ENCODE measurements at regions not wholly inside any gene's neighbourhood (a gene's known extent, or its start where the extent isn't known, plus 50 kb on each side); places are given as distances from the start of the nearest gene placed in this dataset.

DNA sequence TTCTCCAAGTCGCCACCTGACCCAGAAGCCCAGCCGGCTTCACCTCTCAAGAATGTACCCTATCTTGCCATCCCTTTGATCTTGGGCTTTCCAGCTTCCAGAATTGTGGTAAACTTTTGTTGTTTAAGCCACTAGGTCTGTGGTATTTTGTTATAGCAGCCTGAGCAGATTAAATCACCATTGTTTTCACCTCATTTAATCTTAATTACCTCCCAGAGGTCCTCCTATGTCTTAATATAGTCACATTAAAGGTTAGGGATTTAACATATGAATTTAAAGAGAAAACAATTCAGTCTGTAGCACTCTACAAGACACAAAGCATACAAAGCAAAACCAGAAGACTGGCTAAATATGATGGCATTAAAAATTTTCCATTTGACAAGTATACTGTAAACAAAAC, 123.4 kb upstream of the CADM2 start:
- 79% methylated on average over 2 of the region's 2 CpGs for WGBS
- no peaks in the 10 kb centered on the region for H3K27me3 ChIP-seq (replicated peaks; ENCODE audit: insufficient read depth)

DNA sequence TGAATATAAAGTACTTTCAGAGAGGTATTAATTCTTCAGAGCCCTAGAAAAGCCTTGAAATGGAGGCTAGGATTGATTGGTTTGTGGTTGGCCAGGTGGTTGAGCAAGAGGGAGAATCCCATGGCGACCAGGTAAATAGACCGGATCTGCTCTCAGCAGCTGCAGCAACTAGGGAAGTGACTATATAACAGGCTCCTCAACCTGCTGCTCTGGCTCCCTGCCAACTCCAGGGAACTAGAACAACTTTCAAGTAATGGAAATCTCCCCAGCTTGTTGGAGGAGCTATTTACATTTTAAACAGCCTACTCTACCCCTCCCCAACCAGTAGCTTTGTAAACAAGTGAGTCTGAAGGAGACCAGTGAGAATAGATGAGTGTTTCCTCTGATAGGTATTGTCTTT, 121.8 kb upstream of the CADM2 start:
- no peaks in the 10 kb centered on the region for H3K27me3 ChIP-seq (replicated peaks; ENCODE audit: insufficient read depth)
- H3K27ac ChIP-seq, result no peak overlapping the region
- no peak for TF ChIP-seq POLR2AphosphoS5 (IDR thresholded peaks at IDR 0.05)
- TF ChIP-seq, protein P1, sequence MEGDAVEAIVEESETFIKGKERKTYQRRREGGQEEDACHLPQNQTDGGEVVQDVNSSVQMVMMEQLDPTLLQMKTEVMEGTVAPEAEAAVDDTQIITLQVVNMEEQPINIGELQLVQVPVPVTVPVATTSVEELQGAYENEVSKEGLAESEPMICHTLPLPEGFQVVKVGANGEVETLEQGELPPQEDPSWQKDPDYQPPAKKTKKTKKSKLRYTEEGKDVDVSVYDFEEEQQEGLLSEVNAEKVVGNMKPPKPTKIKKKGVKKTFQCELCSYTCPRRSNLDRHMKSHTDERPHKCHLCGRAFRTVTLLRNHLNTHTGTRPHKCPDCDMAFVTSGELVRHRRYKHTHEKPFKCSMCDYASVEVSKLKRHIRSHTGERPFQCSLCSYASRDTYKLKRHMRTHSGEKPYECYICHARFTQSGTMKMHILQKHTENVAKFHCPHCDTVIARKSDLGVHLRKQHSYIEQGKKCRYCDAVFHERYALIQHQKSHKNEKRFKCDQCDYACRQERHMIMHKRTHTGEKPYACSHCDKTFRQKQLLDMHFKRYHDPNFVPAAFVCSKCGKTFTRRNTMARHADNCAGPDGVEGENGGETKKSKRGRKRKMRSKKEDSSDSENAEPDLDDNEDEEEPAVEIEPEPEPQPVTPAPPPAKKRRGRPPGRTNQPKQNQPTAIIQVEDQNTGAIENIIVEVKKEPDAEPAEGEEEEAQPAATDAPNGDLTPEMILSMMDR (IDR thresholded peaks at IDR 0.05), result no peak
- TF ChIP-seq POLR2A (IDR thresholded peaks at IDR 0.05), result no peak
- H3K4me1 ChIP-seq (replicated peaks), result no peaks in the 10 kb centered on the region
- WGBS, result 2% methylated on average over 2 of the region's 2 CpGs
- no peaks in the 10 kb centered on the region for H3K36me3 ChIP-seq
- intact Hi-C loops (cut with DNase I), result no loop called here
- no peak overlapping the region for H3K4me3 ChIP-seq
- no peaks in the 10 kb centered on the region for H3K9me3 ChIP-seq
- DNase-seq (ENCODE audit: low spot score), result no peak

More for the DNA sequence above, 123.4 kb upstream of the CADM2 start:
- no peak for DNase-seq (ENCODE audit: low spot score)
- Histone ChIP-seq H3K4me3 (no peak overlapping the region), H3K27ac (no peak overlapping the region), H3K4me1 (replicated peaks) (no peaks in the 10 kb centered on the region), H3K9me3 (no peaks in the 10 kb centered on the region), H3K36me3 (no peaks in the 10 kb centered on the region)
- no peak for TF ChIP-seq POLR2AphosphoS5 (IDR thresholded peaks at IDR 0.05)
- TF ChIP-seq, protein P1 (IDR thresholded peaks at IDR 0.05), result no peak
- TF ChIP-seq POLR2A (IDR thresholded peaks at IDR 0.05), result no peak
- intact Hi-C loops (cut with DNase I), result no loop called here

DNA sequence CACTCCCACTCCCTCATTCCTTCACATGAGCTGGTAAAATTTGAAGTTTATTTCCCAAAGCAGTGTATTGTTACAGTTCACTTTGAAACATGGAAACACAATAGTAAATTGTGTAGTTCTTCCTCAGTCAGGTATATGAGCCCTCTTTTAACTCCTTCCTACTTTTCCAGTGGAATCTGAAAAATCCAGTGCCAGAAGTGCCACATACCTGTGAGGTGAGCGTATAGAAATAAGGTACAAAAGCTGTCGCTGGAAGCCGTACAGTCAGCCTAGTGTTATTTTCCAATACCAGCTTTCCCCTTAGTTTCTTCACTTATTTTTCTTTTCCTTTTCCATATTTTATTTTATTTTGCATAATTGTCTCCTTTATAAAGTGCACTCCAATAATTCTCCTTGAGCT, 81.7 kb upstream of the CADM2 start:
- TF ChIP-seq, protein P1 (IDR thresholded peaks at IDR 0.05), result no peak
- TF ChIP-seq POLR2A (IDR thresholded peaks at IDR 0.05) (no peak), POLR2AphosphoS5 (IDR thresholded peaks at IDR 0.05) (no peak)
- H3K27me3 ChIP-seq (replicated peaks; ENCODE audit: insufficient read depth), result no peaks in the 10 kb centered on the region
- DNase-seq (ENCODE audit: low spot score), result no peak
- H3K27ac ChIP-seq, result no peak overlapping the region
- intact Hi-C loops (cut with DNase I), result no loop called here
- no peaks in the 10 kb centered on the region for H3K9me3 ChIP-seq
- no peak overlapping the region for H3K4me3 ChIP-seq
- 89% methylated on average over 3 of the region's 3 CpGs for WGBS
- H3K36me3 ChIP-seq, result no peaks in the 10 kb centered on the region
- no peaks in the 10 kb centered on the region for H3K4me1 ChIP-seq (replicated peaks)

DNA sequence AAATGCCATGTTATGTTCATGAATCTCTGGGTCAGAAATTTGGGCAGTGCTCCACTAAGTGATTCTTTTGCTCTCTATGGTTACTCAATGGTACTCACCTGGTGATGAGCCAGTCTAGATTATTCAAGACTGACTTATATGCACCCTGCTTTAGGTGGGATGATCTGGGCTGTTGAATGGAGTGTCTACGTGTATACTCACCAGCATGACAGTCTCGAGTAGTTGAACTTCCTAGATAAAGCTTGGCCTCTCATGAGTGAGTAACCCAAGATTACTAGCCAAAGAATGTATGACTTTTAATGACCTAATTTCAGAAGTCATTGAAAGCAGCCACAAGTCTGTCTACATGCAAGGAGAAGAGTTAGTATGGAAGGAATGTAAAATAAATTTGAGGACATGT, 77.5 kb upstream of the CADM2 start:
- no peaks in the 10 kb centered on the region for H3K36me3 ChIP-seq
- no peak for DNase-seq (ENCODE audit: low spot score)
- intact Hi-C loops (cut with DNase I), result no loop called here

More for the DNA sequence above, 77.5 kb upstream of the CADM2 start:
- H3K4me3 ChIP-seq, result no peak overlapping the region
- H3K4me1 ChIP-seq (replicated peaks), result no peaks in the 10 kb centered on the region
- TF ChIP-seq POLR2A (IDR thresholded peaks at IDR 0.05), result no peak
- no peak for TF ChIP-seq POLR2AphosphoS5 (IDR thresholded peaks at IDR 0.05)
- TF ChIP-seq, protein P1 (IDR thresholded peaks at IDR 0.05), result no peak
- H3K9me3 ChIP-seq, result no peaks in the 10 kb centered on the region
- no peaks in the 10 kb centered on the region for H3K27me3 ChIP-seq (replicated peaks; ENCODE audit: insufficient read depth)
- 89% methylated on average over 2 of the region's 2 CpGs for WGBS
- H3K27ac ChIP-seq, result no peak overlapping the region

All from prostate gland (tissue), 2 donors.